ENCODE measurements at regions not wholly inside any gene's neighbourhood (a gene's known extent, or its start where the extent isn't known, plus 50 kb on each side); places are given as distances from the start of the nearest gene placed in this dataset.

- no peak overlapping the region for H2BK12ac ChIP-seq (ENCODE audit: low read depth, low read length)
- no peaks in the 10 kb centered on the region for H3K79me1 ChIP-seq (ENCODE audit: low read depth, low read length)
- H3K4me3 ChIP-seq (ENCODE audit: extremely low read depth in 1 of 4, insufficient read depth in 2 of 4, low read depth in 3 of 4, low read length in 4 of 4): no peak overlapping the region
- FAIRE-seq (no peak), DNase-seq (ENCODE audit: low read depth in 1 of 2, low spot score in 2 of 2) (no peak)
- H2AFZ ChIP-seq (ENCODE audit: low read length): no peak overlapping the region
- H2BK120ac ChIP-seq (replicated peaks; ENCODE audit: low read depth, low read length): no peak overlapping the region
- no peaks in the 10 kb centered on the region for H4K20me1 ChIP-seq (replicated peaks in 1 of 2; ENCODE audit: control insufficient read depth in 1 of 2, insufficient read depth in 2 of 2, low read length in 2 of 2)
- CTCF ChIA-PET (ENCODE audit: partially characterized antibody): no interaction called here
- no peak overlapping the region for H2AK5ac ChIP-seq (ENCODE audit: low read depth, low read length)
- no peaks in the 10 kb centered on the region for H3K36me3 ChIP-seq (ENCODE audit: control insufficient read depth in 2 of 4, insufficient read depth in 4 of 4, low read length in 3 of 4)
- H4K8ac ChIP-seq (ENCODE audit: extremely low read depth, insufficient read depth, low read length): no peak overlapping the region
- peaks cover 0 to 1% (median 0%) of the 10 kb centered on the region in 4 experiments; a peak in 1 of 7 replicates for H3K4me1 ChIP-seq (replicated peaks in 1 of 4; ENCODE audit: control insufficient read depth in 3 of 4, insufficient read depth in 4 of 4, low read length in 3 of 4)
- no peak overlapping the region for H2BK15ac ChIP-seq (ENCODE audit: low read length)
- H3K18ac ChIP-seq (ENCODE audit: extremely low read depth, low read length): no peak overlapping the region
- H4K91ac ChIP-seq (replicated peaks; ENCODE audit: insufficient read length, low read length): no peak overlapping the region
- no peak overlapping the region for H3K4ac ChIP-seq (replicated peaks; ENCODE audit: insufficient read length, low read depth, low read length)
- no peak overlapping the region for H2BK20ac ChIP-seq (ENCODE audit: low read length)
- H3K4me2 ChIP-seq (ENCODE audit: insufficient read depth in 1 of 2, low read depth in 2 of 2, low read length in 2 of 2): no peak overlapping the region
- H3K23ac ChIP-seq (ENCODE audit: insufficient read length): no peak overlapping the region
- H3K9ac ChIP-seq (replicated peaks in 1 of 4; ENCODE audit: extremely low read depth in 1 of 4, low read depth in 3 of 4, low read length in 3 of 4): no peak overlapping the region
- H3K27me3 ChIP-seq (replicated peaks in 1 of 4; ENCODE audit: control insufficient read depth in 3 of 4, extremely low read depth in 1 of 4, insufficient read depth in 3 of 4, low read length in 3 of 4): no peaks in the 10 kb centered on the region
- POLR2A ChIA-PET (ENCODE audit: partially characterized antibody): no interaction called here
- H3K56ac ChIP-seq (replicated peaks; ENCODE audit: insufficient read length, low read depth, low read length): no peak overlapping the region
- no peak overlapping the region for H4K5ac ChIP-seq (ENCODE audit: insufficient read length, low read depth, low read length)
- WGBS, 2 experiments (ENCODE audit: extremely low coverage in 1 of 2, insufficient coverage in 1 of 2, insufficient read length in 1 of 2, insufficient replicate concordance in 2 of 2, low coverage in 1 of 2, low lambda C conversion rate in 2 of 2, missing lambda C conversion rate in 1 of 2): 70% methylated on average over 3 of the region's 3 CpGs; no CpG with 5 or more reads in 1 of the 2 experiments
- no peaks in the 10 kb centered on the region for H3K9me3 ChIP-seq (ENCODE audit: insufficient read depth in 2 of 2, low read depth in 1 of 2, low read length in 1 of 2)
- no peak overlapping the region for H2BK5ac ChIP-seq (ENCODE audit: low read depth, low read length)
- no peaks in the 10 kb centered on the region for H3K23me2 ChIP-seq (ENCODE audit: low read depth, low read length)
- H3K79me2 ChIP-seq (ENCODE audit: control insufficient read depth in 1 of 2, insufficient read depth in 2 of 2, low read length in 2 of 2): no peaks in the 10 kb centered on the region
- no peak overlapping the region for H3K27ac ChIP-seq (ENCODE audit: low read depth, low read length)
- H3K14ac ChIP-seq (ENCODE audit: insufficient read length): no peak overlapping the region
- TF ChIP-seq SIN3A (conservative IDR thresholded peaks at IDR 0.05 in 1 of 2, IDR thresholded peaks at IDR 0.05 in 1 of 2; ENCODE audit: low read depth in 1 of 2, low read length in 2 of 2) (no peak), POU5F1 (IDR thresholded peaks at IDR 0.05; ENCODE audit: low read depth, low read length) (no peak), MAFK (IDR thresholded peaks at IDR 0.05; ENCODE audit: low read depth, low read length) (no peak), TAF7 (optimal IDR thresholded peaks at IDR 0.05; ENCODE audit: borderline replicate concordance, low read depth, low read length) (no peak), SP4 (IDR thresholded peaks at IDR 0.05; ENCODE audit: low read length) (no peak), CREB1 (IDR thresholded peaks at IDR 0.05) (no peak), SIRT6 (IDR thresholded peaks at IDR 0.05; ENCODE audit: low read length) (no peak), NRF1 (IDR thresholded peaks at IDR 0.05; ENCODE audit: low read depth, low read length) (no peak), RBBP5 (IDR thresholded peaks at IDR 0.05; ENCODE audit: borderline replicate concordance, low read depth, low read length) (no peak), SUZ12 (IDR thresholded peaks at IDR 0.05; ENCODE audit: low read length) (no peak), SP2 (IDR thresholded peaks at IDR 0.05; ENCODE audit: low read length) (no peak), TEAD4 (IDR thresholded peaks at IDR 0.05; ENCODE audit: low read depth, low read length) (no peak), BCL11A (IDR thresholded peaks at IDR 0.05; ENCODE audit: low read depth in 2 of 2, low read length in 2 of 2) (no peak), EGR1 (IDR thresholded peaks at IDR 0.05; ENCODE audit: borderline replicate concordance, low read depth, low read length) (no peak)
- TF ChIP-seq, protein P1, sequence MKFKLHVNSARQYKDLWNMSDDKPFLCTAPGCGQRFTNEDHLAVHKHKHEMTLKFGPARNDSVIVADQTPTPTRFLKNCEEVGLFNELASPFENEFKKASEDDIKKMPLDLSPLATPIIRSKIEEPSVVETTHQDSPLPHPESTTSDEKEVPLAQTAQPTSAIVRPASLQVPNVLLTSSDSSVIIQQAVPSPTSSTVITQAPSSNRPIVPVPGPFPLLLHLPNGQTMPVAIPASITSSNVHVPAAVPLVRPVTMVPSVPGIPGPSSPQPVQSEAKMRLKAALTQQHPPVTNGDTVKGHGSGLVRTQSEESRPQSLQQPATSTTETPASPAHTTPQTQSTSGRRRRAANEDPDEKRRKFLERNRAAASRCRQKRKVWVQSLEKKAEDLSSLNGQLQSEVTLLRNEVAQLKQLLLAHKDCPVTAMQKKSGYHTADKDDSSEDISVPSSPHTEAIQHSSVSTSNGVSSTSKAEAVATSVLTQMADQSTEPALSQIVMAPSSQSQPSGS (IDR thresholded peaks at IDR 0.05; ENCODE audit: low read length): no peak
These were observed 303.9 kb upstream of the EDIL3 start for GRCh38 chr5:84688566-84688965.

Data from H1 (cell line).